GM18519 (cell line): ENCODE measurements at regions not wholly inside any gene's neighbourhood (a gene's known extent, or its start where the extent isn't known, plus 50 kb on each side); places are given as distances from the start of the nearest gene placed in this dataset.

Experiments used
- ATAC-seq: cut with Tn5 transposase; IDR thresholded peaks from one replicate; pipeline ENCODE4 v1.9.1; 2021; ENCODE audit warnings: mild to moderate bottlenecking, moderate library complexity; ENCODE audit not compliant: unreplicated experiment, low FRiP score

GRCh38 chr13:57437587-57437986, 194.0 kb upstream of the PCDH17 start:
- ATAC-seq = no peak

DNA sequence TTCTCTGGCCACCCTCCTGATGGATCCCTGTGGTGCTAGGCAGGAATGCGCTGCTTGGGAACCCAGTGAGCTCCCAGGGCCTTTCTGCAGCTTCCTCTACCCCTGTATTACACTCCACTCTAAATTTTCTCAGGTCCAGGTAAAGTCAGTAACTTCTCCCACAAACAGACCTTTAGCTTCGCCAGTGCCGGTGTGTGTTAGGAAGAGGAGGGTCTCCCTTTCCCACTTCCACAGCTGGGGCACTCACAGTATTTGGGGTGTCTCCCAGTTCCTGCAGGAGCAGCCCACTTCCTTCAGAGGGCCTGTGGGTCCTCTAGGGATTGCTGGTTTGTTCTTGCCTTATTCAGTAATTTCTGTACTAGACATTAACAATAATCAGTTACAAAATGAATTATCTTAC, 193.5 kb upstream of the PCDH17 start:
- ATAC-seq = no peak

- ATAC-seq = no peak
Observed at GRCh38 chr13:57443494-57443893, 188.1 kb upstream of the PCDH17 start.

- ATAC-seq = no peak
Observed at GRCh38 chr13:57450356-57450755, 181.2 kb upstream of the PCDH17 start.

- no peak for ATAC-seq
Observed at GRCh38 chr13:57452228-57452627, 179.3 kb upstream of the PCDH17 start.

DNA sequence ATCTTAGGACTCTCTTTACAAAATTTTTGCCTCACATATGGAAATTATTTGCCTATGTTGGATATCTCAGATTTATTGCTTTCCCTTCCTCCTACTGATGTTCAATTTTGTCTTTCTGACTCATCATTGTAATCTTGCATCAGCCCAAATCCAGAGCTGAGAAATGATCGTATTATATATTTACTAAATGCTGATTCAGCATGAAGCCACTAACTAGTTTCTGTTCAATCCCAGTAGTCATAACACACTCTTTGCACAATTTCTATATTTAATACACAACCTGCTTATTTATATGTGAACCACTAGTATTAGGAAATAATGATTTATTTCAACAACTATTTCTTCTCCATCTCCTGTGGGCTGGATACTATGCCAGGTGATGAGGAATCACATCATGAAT, 161.1 kb upstream of the PCDH17 start:
- ATAC-seq = no peak

GRCh38 chr13:57491318-57491717, 140.2 kb upstream of the PCDH17 start:
- no peak for ATAC-seq

DNA sequence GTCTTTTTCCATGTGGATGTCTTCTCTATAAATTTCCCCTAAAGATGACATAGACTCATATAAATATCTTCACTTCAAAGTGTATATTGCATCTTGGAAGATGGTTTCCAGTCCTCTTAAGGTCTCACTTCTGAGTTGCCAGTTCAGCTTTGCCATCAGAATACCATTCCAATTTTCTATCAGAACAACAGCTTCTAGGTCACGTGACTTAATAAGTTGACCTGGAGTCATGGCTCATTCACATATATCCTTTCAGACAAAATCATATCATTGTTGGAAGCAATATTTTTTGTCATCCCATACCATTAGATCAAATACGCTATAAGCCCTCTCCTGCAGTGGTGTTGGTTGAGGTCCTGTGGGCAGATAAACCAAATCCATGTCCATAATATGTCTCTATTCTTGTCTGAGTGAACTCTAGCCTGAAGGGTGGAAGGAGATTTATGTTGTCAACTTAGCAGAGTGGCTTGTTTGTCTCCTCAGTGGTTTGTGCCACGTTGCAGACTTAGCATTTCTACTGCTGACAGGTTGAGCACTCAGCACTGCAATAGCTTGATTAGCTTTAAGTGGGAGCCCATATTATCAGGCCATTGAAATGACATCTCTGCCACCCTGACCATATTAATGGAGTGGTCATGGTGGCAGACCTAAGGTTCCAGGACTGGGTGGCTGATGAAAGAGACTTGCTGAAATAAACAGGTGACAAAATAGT, 123.6 kb upstream of the PCDH17 start:
- no peak for ATAC-seq

GRCh38 chr13:57511603-57512002, 119.9 kb upstream of the PCDH17 start:
- ATAC-seq = no peak

DNA sequence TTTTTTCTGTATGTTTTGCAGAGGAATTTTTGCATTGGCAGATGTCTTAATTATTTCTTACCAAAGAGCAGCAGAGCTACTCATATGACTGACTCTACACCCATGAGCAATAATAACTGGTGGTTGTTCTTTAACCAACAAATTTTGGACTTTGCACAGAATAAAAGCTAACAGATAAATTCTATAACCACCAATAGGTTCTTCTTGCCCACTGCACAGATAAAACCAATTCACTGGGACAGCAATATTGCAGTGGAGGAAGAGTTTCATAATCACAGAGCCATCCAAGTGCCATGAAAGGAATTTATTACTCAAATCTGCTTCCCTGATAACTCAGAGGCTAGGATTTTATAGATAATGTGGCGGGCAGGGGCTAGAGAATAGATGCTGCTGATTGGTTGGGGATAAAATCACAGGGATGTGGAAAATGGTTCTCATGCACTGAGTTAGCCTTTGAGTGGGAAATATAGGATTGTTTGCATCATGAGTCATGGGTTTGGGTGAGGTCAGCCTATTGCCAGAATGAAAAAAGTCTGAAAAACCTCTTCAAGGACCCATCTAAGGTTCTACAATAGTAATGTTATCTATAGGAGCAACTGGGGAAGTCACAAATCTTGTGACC, 104.3 kb upstream of the PCDH17 start:
- ATAC-seq = no peak

DNA sequence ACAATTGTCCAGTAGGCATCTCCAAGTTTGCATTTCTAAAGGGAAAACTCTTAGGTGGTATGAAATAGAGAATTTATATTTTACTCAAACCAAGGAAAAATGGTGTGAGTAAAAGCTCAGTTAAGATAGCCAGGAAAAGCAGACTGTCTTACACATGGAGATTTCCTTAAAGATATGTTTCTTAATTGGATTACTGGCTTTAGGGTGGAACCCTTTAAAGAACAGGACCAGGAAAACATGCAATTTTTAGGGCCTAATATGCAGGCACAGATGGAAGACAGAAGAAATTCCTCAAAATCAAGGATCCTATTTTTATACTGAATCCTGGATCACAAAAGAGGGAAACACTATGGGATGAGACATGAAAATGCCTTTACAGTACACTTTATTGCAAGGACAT, 100.3 kb upstream of the PCDH17 start:
- ATAC-seq = no peak

DNA sequence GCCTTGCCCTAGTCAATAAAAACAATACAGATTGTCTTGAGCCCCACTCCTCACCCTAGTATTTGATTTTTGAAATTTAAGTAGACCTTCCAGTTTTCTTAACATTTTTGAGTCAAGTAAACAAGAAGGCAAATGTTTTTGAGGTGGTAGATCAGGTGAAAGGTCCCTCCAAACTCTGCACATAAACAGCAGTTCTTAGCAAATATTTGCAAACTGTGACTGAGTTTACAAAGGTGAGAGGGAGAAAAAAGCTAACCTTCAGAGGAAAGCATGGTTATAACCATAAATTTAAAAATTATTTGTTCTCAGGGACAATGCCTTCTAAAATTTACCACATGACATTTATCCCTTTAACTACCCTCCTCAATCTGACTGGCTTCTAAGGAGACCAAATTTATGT, 84.6 kb upstream of the PCDH17 start:
- no peak for ATAC-seq

- no peak for ATAC-seq
Observed at GRCh38 chr13:57552437-57552836, 79.1 kb upstream of the PCDH17 start.

DNA sequence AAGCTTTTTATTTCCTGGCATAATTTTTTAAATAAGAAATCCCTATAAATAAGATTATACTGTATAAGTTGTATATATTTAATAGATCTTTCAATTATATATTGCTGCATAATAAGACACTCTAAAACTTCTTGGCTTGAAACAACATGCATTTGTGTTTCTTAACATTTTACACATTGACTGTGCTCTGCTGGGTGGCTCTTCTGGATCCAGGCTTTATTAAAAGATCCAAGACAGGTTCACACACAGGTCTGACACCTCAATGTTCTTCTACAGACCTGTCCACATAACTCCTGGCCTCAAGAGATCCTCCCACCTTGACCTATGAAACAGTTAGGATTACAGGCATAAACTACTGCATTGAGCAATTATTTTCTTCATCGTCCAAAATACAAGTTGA, 77.6 kb upstream of the PCDH17 start:
- ATAC-seq = no peak

DNA sequence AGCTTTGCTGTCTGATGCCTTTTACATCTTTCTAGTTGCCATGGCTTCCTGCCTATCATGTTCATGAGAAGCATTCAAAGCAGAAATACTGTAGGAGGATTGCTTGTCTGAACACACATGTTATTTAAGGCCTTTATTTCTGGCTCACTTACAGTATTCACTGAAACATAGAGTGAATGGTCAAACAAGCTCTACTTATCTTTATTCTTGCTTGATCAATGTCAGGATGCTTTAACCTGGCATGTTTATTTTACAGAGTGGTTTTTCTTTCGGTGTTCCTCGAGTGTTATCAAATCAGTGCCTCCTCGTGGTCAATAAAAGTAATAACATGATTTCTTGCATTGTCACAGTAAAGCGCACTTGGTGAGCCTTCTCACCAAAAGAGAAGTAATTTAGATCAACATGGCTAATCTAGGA, 73.5 kb upstream of the PCDH17 start:
- ATAC-seq = peak; percentile 44

GRCh38 chr13:57568865-57569264, 62.7 kb upstream of the PCDH17 start:
- no peak for ATAC-seq

DNA sequence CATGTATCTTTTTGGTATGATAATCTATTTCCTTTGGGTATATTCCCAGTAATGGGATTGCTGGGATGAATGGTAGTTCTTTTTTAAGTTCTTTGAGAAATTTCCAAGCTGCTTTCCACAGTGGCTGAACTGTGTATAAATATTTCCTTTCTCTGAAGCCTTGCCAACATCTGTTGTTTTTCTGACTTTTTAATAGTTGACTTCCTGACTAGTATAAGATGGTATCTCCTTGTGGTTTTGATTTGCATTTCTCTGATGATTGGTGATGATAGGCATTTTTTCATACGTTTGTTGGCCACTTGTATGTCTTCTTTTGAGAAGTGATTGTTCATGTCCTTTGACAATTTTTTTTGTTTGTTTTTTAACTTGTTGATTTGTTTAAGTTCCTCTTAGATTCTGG, 61.6 kb upstream of the PCDH17 start:
- ATAC-seq = no peak
